Astrocyte (in vitro differentiated cells and primary cell): ENCODE measurements at regions not wholly inside any gene's neighbourhood (a gene's known extent, or its start where the extent isn't known, plus 50 kb on each side); places are given as distances from the start of the nearest gene placed in this dataset.
"Not testable (repeated sequence)": the region's sequence is repeated elsewhere in the genome, so short reads cannot be mapped to it uniquely, and the experiment has no call there.

Source experiments
- DNase-seq: peaks from one replicate; pipeline ENCODE4 v3.0.0-alpha.2; 2010; ENCODE audit warnings: low read depth
- FAIRE-seq: peaks from 2 replicates; lab custom pipeline; 2011; peaks lifted over from hg19 to GRCh38; lab: Jason Lieb, UNC
- H2AFZ ChIP-seq: 2 replicates; pipeline ENCODE4 v1.6.0; 2012; ENCODE audit warnings: low read depth, low read length, inconsistent platforms
- H3K27ac ChIP-seq: 2 replicates; pipeline ENCODE4 v1.5.1; 2011; ENCODE audit warnings: low read depth, low read length, inconsistent platforms
- H3K27me3 ChIP-seq: 2 replicates; pipeline ENCODE4 v1.6.0; 2011; ENCODE audit warnings: low read length, inconsistent platforms; ENCODE audit not compliant: insufficient read depth
- H3K36me3 ChIP-seq: 2 replicates; pipeline ENCODE4 v1.5.1; 2011; ENCODE audit warnings: low read length, inconsistent platforms; ENCODE audit not compliant: insufficient read depth
- H3K4me1 ChIP-seq: 2 replicates; pipeline ENCODE4 v1.5.1; 2011; ENCODE audit warnings: low read length, inconsistent platforms; ENCODE audit not compliant: insufficient read depth
- H3K4me2 ChIP-seq: 2 replicates; pipeline ENCODE4 v1.6.0; 2012; ENCODE audit warnings: low read length, inconsistent platforms
- H3K4me3 ChIP-seq: 2 replicates; pipeline ENCODE4 v1.5.1; 2011; ENCODE audit warnings: low read depth, mild to moderate bottlenecking, low read length, inconsistent platforms; ENCODE audit not compliant: insufficient read depth
- H3K79me2 ChIP-seq: 2 replicates; pipeline ENCODE4 v1.6.0; 2012; ENCODE audit warnings: mild to moderate bottlenecking, low read length, inconsistent platforms; ENCODE audit not compliant: insufficient read depth
- H3K9ac ChIP-seq: 2 replicates; pipeline ENCODE4 v1.6.0; 2012; ENCODE audit warnings: mild to moderate bottlenecking, low read length, inconsistent platforms
- H3K9me3 ChIP-seq: 2 replicates; pipeline ENCODE4 v1.5.1; 2012; ENCODE audit warnings: low read depth, mild to moderate bottlenecking, low read length, inconsistent platforms; ENCODE audit not compliant: insufficient read depth
- H4K20me1 ChIP-seq: 2 replicates; pipeline ENCODE4 v1.6.0; 2012; ENCODE audit warnings: low read length, inconsistent platforms; ENCODE audit not compliant: insufficient read depth
- H3K27ac Mint-ChIP-seq: one replicate; pipeline ENCODE4 v1.8.0; 2021; ENCODE audit warnings: mild to moderate bottlenecking, mixed read lengths; ENCODE audit not compliant: unreplicated experiment
- H3K27me3 Mint-ChIP-seq: one replicate; pipeline ENCODE4 v1.8.0; 2021; ENCODE audit warnings: low read depth, mixed read lengths; ENCODE audit not compliant: unreplicated experiment
- H3K36me3 Mint-ChIP-seq: one replicate; pipeline ENCODE4 v1.8.0; 2021; ENCODE audit warnings: low read depth, mixed read lengths; ENCODE audit not compliant: unreplicated experiment
- H3K4me1 Mint-ChIP-seq: one replicate; pipeline ENCODE4 v1.8.0; 2021; ENCODE audit warnings: low read depth, mixed read lengths; ENCODE audit not compliant: unreplicated experiment
- H3K4me3 Mint-ChIP-seq: one replicate; pipeline ENCODE4 v1.8.0; 2021; ENCODE audit warnings: mild to moderate bottlenecking, moderate library complexity, mixed read lengths; ENCODE audit not compliant: unreplicated experiment
- H3K9me3 Mint-ChIP-seq: one replicate; pipeline ENCODE4 v1.8.0; 2021; ENCODE audit warnings: mild to moderate bottlenecking, mixed read lengths; ENCODE audit not compliant: unreplicated experiment
- CTCF ChIP-seq: IDR thresholded peaks from 2 replicates; pipeline ENCODE4 v1.5.1; 2011; ENCODE audit warnings: low read depth, mild to moderate bottlenecking, inconsistent platforms, low read length, moderate library complexity; ENCODE audit not compliant: insufficient read depth
- EZH2 ChIP-seq: IDR thresholded peaks from 2 replicates; pipeline ENCODE4 v1.6.1; 2012; ENCODE audit warnings: mild to moderate bottlenecking, low read length, inconsistent platforms; ENCODE audit not compliant: insufficient read depth

GRCh38 chr3:165667676-165668075 is 169.5 kb downstream of the BCHE start:
- Mint-ChIP-seq H3K4me3 (no peak overlapping the region), H3K27me3 (no peaks in the 10 kb centered on the region), H3K4me1 (peaks cover 4% of the 10 kb centered on the region), H3K9me3 (no peaks in the 10 kb centered on the region), H3K36me3 (no peaks in the 10 kb centered on the region), H3K27ac (no peak overlapping the region)
- no peaks in the 10 kb centered on the region for H3K36me3 ChIP-seq
- TF ChIP-seq CTCF (no peak), EZH2 (no peak)
- no peaks in the 10 kb centered on the region for H4K20me1 ChIP-seq
- H2AFZ ChIP-seq, result no peak overlapping the region
- peaks cover 3% of the 10 kb centered on the region for H3K4me1 ChIP-seq
- H3K4me3 ChIP-seq, result no peak overlapping the region
- no peak overlapping the region for H3K4me2 ChIP-seq
- no peaks in the 10 kb centered on the region for H3K27me3 ChIP-seq
- no peaks in the 10 kb centered on the region for H3K9me3 ChIP-seq
- no peak for DNase-seq
- no peak overlapping the region for H3K9ac ChIP-seq
- no peak for FAIRE-seq
- H3K79me2 ChIP-seq, result no peaks in the 10 kb centered on the region
- no peak overlapping the region for H3K27ac ChIP-seq

GRCh38 chr3:165658027-165658426 is 179.2 kb downstream of the BCHE start:
- Mint-ChIP-seq H3K27ac (no peak overlapping the region), H3K9me3 (peaks cover 6% of the 10 kb centered on the region), H3K4me1 (no peaks in the 10 kb centered on the region), H3K36me3 (no peaks in the 10 kb centered on the region), H3K27me3 (no peaks in the 10 kb centered on the region), H3K4me3 (no peak overlapping the region)
- no peaks in the 10 kb centered on the region for H4K20me1 ChIP-seq
- H3K79me2 ChIP-seq, result no peaks in the 10 kb centered on the region
- no peaks in the 10 kb centered on the region for H3K36me3 ChIP-seq
- H3K9ac ChIP-seq, result no peak overlapping the region
- H3K9me3 ChIP-seq, result no peaks in the 10 kb centered on the region
- FAIRE-seq, result no peak
- no peak for DNase-seq
- TF ChIP-seq EZH2, result no peak
- TF ChIP-seq CTCF, result no peak
- no peak overlapping the region for H3K4me3 ChIP-seq
- no peaks in the 10 kb centered on the region for H3K27me3 ChIP-seq
- H2AFZ ChIP-seq, result no peak overlapping the region
- no peak overlapping the region for H3K4me2 ChIP-seq
- no peak overlapping the region for H3K27ac ChIP-seq
- H3K4me1 ChIP-seq, result no peaks in the 10 kb centered on the region

GRCh38 chr3:165653130-165653778 is 184.0 kb downstream of the BCHE start:
- H4K20me1 ChIP-seq, result no peaks in the 10 kb centered on the region
- H3K79me2 ChIP-seq, result no peaks in the 10 kb centered on the region
- no peak overlapping the region for H2AFZ ChIP-seq
- DNase-seq (no peak), FAIRE-seq (no peak)
- Mint-ChIP-seq H3K36me3 (no peaks in the 10 kb centered on the region), H3K4me1 (no peaks in the 10 kb centered on the region), H3K27me3 (no peaks in the 10 kb centered on the region), H3K4me3 (no peak overlapping the region), H3K9me3 (peaks cover 6% of the 10 kb centered on the region), H3K27ac (no peak overlapping the region)
- no peak overlapping the region for H3K27ac ChIP-seq
- no peaks in the 10 kb centered on the region for H3K9me3 ChIP-seq
- no peaks in the 10 kb centered on the region for H3K27me3 ChIP-seq
- no peak for TF ChIP-seq CTCF
- TF ChIP-seq EZH2, result no peak
- H3K9ac ChIP-seq, result no peak overlapping the region
- no peaks in the 10 kb centered on the region for H3K36me3 ChIP-seq
- no peak overlapping the region for H3K4me3 ChIP-seq
- H3K4me2 ChIP-seq, result no peak overlapping the region
- no peaks in the 10 kb centered on the region for H3K4me1 ChIP-seq

GRCh38 chr3:165649282-165649681 is 187.9 kb downstream of the BCHE start:
- not testable (repeated sequence) for H3K27me3 Mint-ChIP-seq, DNase-seq, H2AFZ ChIP-seq, H3K36me3 ChIP-seq, H3K27ac Mint-ChIP-seq, H3K4me3 Mint-ChIP-seq, H3K36me3 Mint-ChIP-seq, H3K9ac ChIP-seq, H4K20me1 ChIP-seq, H3K4me1 Mint-ChIP-seq, H3K27me3 ChIP-seq, FAIRE-seq, H3K9me3 Mint-ChIP-seq, H3K27ac ChIP-seq, H3K4me1 ChIP-seq, H3K79me2 ChIP-seq, H3K9me3 ChIP-seq, H3K4me2 ChIP-seq, H3K4me3 ChIP-seq
